GM19467 (cell line): ENCODE measurements at regions not wholly inside any gene's neighbourhood (a gene's known extent, or its start where the extent isn't known, plus 50 kb on each side); places are given as distances from the start of the nearest gene placed in this dataset.

Experiments
- ATAC-seq: cut with Tn5 transposase; IDR thresholded peaks from one replicate; pipeline ENCODE4 v1.9.1; 2021; ENCODE audit warnings: mild to moderate bottlenecking, moderate library complexity; ENCODE audit not compliant: unreplicated experiment

- no peak for ATAC-seq
These were observed 113.4 kb upstream of the CDH8 start for GRCh38 chr16:62149631-62150030.

- ATAC-seq, result no peak
These were observed 101.8 kb upstream of the CDH8 start for GRCh38 chr16:62137996-62138395.

- no peak for ATAC-seq
These were observed 99.7 kb upstream of the CDH8 start for GRCh38 chr16:62135911-62136310.

- ATAC-seq, result no peak
These were observed 99.2 kb upstream of the CDH8 start for GRCh38 chr16:62135446-62135845.

GRCh38 chr16:62130101-62130500 is 93.9 kb upstream of the CDH8 start:
- no peak for ATAC-seq

- no peak for ATAC-seq
These were observed 69.0 kb upstream of the CDH8 start for GRCh38 chr16:62105244-62105643.

- no peak for ATAC-seq
These were observed 66.3 kb upstream of the CDH8 start for GRCh38 chr16:62102588-62102987.

GRCh38 chr16:62100651-62101050 is 64.4 kb upstream of the CDH8 start:
- ATAC-seq, result no peak

- ATAC-seq, result no peak
These were observed 53.5 kb upstream of the CDH8 start for GRCh38 chr16:62089715-62090114.

GRCh38 chr16:62088731-62089410 is 52.6 kb upstream of the CDH8 start:
- ATAC-seq, result no peak
